Astrocyte of the cerebellum (primary cell): ENCODE measurements at regions not wholly inside any gene's neighbourhood (a gene's known extent, or its start where the extent isn't known, plus 50 kb on each side); places are given as distances from the start of the nearest gene placed in this dataset.

Source experiments
- DNase-seq: peaks from one replicate; pipeline ENCODE4 v3.0.0-alpha.2; 2011; ENCODE audit warnings: low read depth
- H3K4me3 ChIP-seq: 2 replicates; pipeline ENCODE4 v1.5.1; 2011; ENCODE audit warnings: mild to moderate bottlenecking, low read depth, low read length, moderate library complexity
- CTCF ChIP-seq: IDR thresholded peaks from 2 replicates; pipeline ENCODE4 v1.5.1; 2012; ENCODE audit warnings: low read length, low read depth, moderate library complexity, mild to moderate bottlenecking; ENCODE audit errors: missing control alignments
- in situ Hi-C: cut with HindIII; loops from 2 replicates; pipeline ENCODE4 v1.10.0; 2017; ENCODE audit warnings: low sequenced_read_pairs

GRCh38 chr1:224791362-224791941 is 138.0 kb upstream of the DNAH14 start:
- no peak for DNase-seq
- no peak overlapping the region for H3K4me3 ChIP-seq
- in situ Hi-C loops: no loop called here
- no peak for TF ChIP-seq CTCF

- no peak overlapping the region for H3K4me3 ChIP-seq
- no peak for TF ChIP-seq CTCF
- in situ Hi-C loops: no loop called here
- no peak for DNase-seq
Observed at GRCh38 chr1:224795591-224795990, 133.9 kb upstream of the DNAH14 start.

GRCh38 chr1:224799083-224799482 is 130.4 kb upstream of the DNAH14 start:
- no peak for TF ChIP-seq CTCF
- no peak overlapping the region for H3K4me3 ChIP-seq
- DNase-seq: no peak
- in situ Hi-C loops: no loop called here

GRCh38 chr1:224800486-224801119 is 128.9 kb upstream of the DNAH14 start:
- no peak overlapping the region for H3K4me3 ChIP-seq
- in situ Hi-C loops: no loop called here
- DNase-seq: no peak
- no peak for TF ChIP-seq CTCF

- DNase-seq: no peak
- TF ChIP-seq CTCF: no peak
- H3K4me3 ChIP-seq: no peak overlapping the region
- in situ Hi-C loops: no loop called here
Observed at GRCh38 chr1:224801844-224802490, 127.5 kb upstream of the DNAH14 start.

- H3K4me3 ChIP-seq: no peak overlapping the region
- in situ Hi-C loops: no loop called here
- DNase-seq: no peak
- no peak for TF ChIP-seq CTCF
Observed at GRCh38 chr1:224802617-224803016, 126.9 kb upstream of the DNAH14 start.
